ENCODE measurements at regions not wholly inside any gene's neighbourhood (a gene's known extent, or its start where the extent isn't known, plus 50 kb on each side); places are given as distances from the start of the nearest gene placed in this dataset.

GRCh38 chr9:110101531-110102161 is 106.3 kb downstream of the C9orf152 start (continued):
- TF ChIP-seq, protein P1, sequence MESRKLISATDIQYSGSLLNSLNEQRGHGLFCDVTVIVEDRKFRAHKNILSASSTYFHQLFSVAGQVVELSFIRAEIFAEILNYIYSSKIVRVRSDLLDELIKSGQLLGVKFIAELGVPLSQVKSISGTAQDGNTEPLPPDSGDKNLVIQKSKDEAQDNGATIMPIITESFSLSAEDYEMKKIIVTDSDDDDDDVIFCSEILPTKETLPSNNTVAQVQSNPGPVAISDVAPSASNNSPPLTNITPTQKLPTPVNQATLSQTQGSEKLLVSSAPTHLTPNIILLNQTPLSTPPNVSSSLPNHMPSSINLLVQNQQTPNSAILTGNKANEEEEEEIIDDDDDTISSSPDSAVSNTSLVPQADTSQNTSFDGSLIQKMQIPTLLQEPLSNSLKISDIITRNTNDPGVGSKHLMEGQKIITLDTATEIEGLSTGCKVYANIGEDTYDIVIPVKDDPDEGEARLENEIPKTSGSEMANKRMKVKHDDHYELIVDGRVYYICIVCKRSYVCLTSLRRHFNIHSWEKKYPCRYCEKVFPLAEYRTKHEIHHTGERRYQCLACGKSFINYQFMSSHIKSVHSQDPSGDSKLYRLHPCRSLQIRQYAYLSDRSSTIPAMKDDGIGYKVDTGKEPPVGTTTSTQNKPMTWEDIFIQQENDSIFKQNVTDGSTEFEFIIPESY (CRISPR knock-in tag; IDR thresholded peaks at IDR 0.05), result no peak
- TF ChIP-seq ZNF335 (CRISPR knock-in tag; IDR thresholded peaks at IDR 0.05), result no peak
- no peak for TF ChIP-seq MATR3 (CRISPR knock-in tag; IDR thresholded peaks at IDR 0.05)

DNA sequence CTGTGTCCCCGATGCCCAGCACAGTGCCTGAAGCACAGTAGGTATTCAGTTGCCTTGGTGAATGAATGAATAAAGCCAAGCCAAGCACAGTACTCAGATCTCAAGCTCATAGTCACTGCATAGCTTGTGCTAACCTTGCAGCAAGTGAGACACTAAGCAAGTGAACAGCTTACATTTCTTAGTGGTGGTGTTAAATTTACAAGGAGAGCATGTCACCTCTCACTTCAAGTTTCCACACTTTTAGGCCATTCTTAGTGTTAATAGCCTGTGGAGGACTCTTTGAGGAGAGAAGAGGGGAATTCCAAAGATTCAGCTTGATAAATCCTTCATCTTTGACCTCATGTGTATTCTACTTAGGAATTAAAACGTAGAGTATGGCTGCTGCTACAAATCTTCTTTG is 104.7 kb downstream of the C9orf152 start:
- Histone ChIP-seq H3K4me2 (ENCODE audit: low read depth, low read length) (no peak overlapping the region), H3K27me3 (ENCODE audit: control insufficient read depth in 1 of 2, insufficient read depth in 2 of 2, low read length in 2 of 2) (no peaks in the 10 kb centered on the region), H3K9ac (ENCODE audit: insufficient read depth, low read depth, low read length) (no peak overlapping the region), H3K27ac (ENCODE audit: extremely low read length, insufficient read depth, low read length) (no peak overlapping the region), H3K79me2 (ENCODE audit: insufficient read depth, low read length) (no peaks in the 10 kb centered on the region), H3K4me3 (replicated peaks in 1 of 3; ENCODE audit: insufficient read depth in 1 of 3, low read depth in 2 of 3, low read length in 3 of 3) (no peak overlapping the region), H3K4me1 (ENCODE audit: insufficient read depth, low read length) (peaks cover 8% of the 10 kb centered on the region), H2AFZ (ENCODE audit: low read length) (no peak overlapping the region), H4K20me1 (ENCODE audit: insufficient read depth, low read length) (no peaks in the 10 kb centered on the region), H3K9me3 (ENCODE audit: low read length) (no peaks in the 10 kb centered on the region), H3K36me3 (replicated peaks in 1 of 2; ENCODE audit: control insufficient read depth in 1 of 2, insufficient read depth in 2 of 2, low read length in 2 of 2) (no peaks in the 10 kb centered on the region)
- no TSS peak for BruUV-seq (replicated peaks)
- ATAC-seq (no peak), FAIRE-seq (no peak), DNase-seq (ENCODE audit: low spot score) (no peak)
- ChIA-PET CTCF (ENCODE audit: low intra/inter-chr PET ratio, low total read pairs) (no interaction called here), POLR2A (no interaction called here)
- TF ChIP-seq SIX4 (CRISPR knock-in tag; IDR thresholded peaks at IDR 0.05) (no peak), ZSCAN30 (CRISPR knock-in tag; IDR thresholded peaks at IDR 0.05) (no peak), SPEN (CRISPR knock-in tag; IDR thresholded peaks at IDR 0.05; ENCODE audit: low read depth) (no peak), CCDC6 (CRISPR knock-in tag; IDR thresholded peaks at IDR 0.05) (no peak), MAFK (conservative IDR thresholded peaks at IDR 0.05 in 1 of 2, IDR thresholded peaks at IDR 0.05 in 1 of 2; ENCODE audit: low read length in 2 of 2) (no peak), ZSCAN31 (CRISPR knock-in tag; IDR thresholded peaks at IDR 0.05; ENCODE audit: low read depth) (no peak), CCAR2 (optimal IDR thresholded peaks at IDR 0.05; ENCODE audit: low read depth, low read length) (no peak), ZNF747 (CRISPR knock-in tag; IDR thresholded peaks at IDR 0.05; ENCODE audit: borderline replicate concordance) (no peak), CENPX (CRISPR knock-in tag; IDR thresholded peaks at IDR 0.05) (no peak), BRD4 (CRISPR knock-in tag; IDR thresholded peaks at IDR 0.05) (no peak), ZNF644 (CRISPR knock-in tag; IDR thresholded peaks at IDR 0.05; ENCODE audit: low read depth) (no peak), ZBTB44 (CRISPR knock-in tag; IDR thresholded peaks at IDR 0.05) (no peak), ZKSCAN8 (CRISPR knock-in tag; IDR thresholded peaks at IDR 0.05; ENCODE audit: borderline replicate concordance) (no peak)
- TF ChIP-seq, protein P2, sequence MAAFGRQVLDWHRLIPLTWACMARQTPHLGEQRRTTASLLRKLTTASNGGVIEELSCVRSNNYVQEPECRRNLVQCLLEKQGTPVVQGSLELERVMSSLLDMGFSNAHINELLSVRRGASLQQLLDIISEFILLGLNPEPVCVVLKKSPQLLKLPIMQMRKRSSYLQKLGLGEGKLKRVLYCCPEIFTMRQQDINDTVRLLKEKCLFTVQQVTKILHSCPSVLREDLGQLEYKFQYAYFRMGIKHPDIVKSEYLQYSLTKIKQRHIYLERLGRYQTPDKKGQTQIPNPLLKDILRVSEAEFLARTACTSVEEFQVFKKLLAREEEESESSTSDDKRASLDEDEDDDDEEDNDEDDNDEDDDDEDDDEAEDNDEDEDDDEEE (CRISPR knock-in tag; IDR thresholded peaks at IDR 0.05), result no peak
- 23% methylated on average over 2 of the region's 2 CpGs for WGBS (ENCODE audit: low lambda C conversion rate)
- intact Hi-C loops (cut with micrococcal nuclease; ENCODE audit: unreplicated experiment) (no loop called here), in situ Hi-C loops (cut with HindIII; ENCODE audit: extremely low pct_ligation_motif_present, low pct_unique_long_range_greater_than_20kb) (no loop called here)
